Natural killer cell (primary cell): ENCODE measurements at regions not wholly inside any gene's neighbourhood (a gene's known extent, or its start where the extent isn't known, plus 50 kb on each side); places are given as distances from the start of the nearest gene placed in this dataset.
"Not testable (repeated sequence)": the region's sequence is repeated elsewhere in the genome, so short reads cannot be mapped to it uniquely, and the experiment has no call there.

Experiments used
- ATAC-seq, 3 donors: fragments of 150-1000 bp in 2 of 3; fragments of 200-7000 bp in 1 of 3; cut with Tn5 transposase; 1 replicate in 1 of 3; 2 replicates in 2 of 3; pipeline ENCODE4 v1.10.0; 2021; ENCODE audit warnings: mild to moderate bottlenecking in 2 of 3, moderate library complexity in 2 of 3
- DNase-seq, 2 donors: peaks; one replicate each; pipeline versions ENCODE4 v3.0.0 to v3.0.0-alpha.2; 2013 to 2021; ENCODE audit warnings: mixed read lengths in 1 of 2
- H3K27ac ChIP-seq: one replicate; pipeline ENCODE4 v1.5.1; 2013; ENCODE audit warnings: mild to moderate bottlenecking, low read length
- H3K27me3 ChIP-seq: one replicate; pipeline ENCODE4 v1.6.1; 2013; ENCODE audit warnings: low read length; ENCODE audit not compliant: control insufficient read depth, insufficient read depth
- H3K36me3 ChIP-seq: one replicate; pipeline ENCODE4 v1.6.1; 2013; ENCODE audit warnings: low read length; ENCODE audit not compliant: control insufficient read depth, insufficient read depth
- H3K4me1 ChIP-seq: one replicate; pipeline ENCODE4 v1.6.1; 2013; ENCODE audit warnings: low read length; ENCODE audit not compliant: control insufficient read depth, insufficient read depth
- H3K4me3 ChIP-seq: one replicate; pipeline ENCODE4 v1.5.1; 2013; ENCODE audit warnings: low read length
- H3K9me3 ChIP-seq: one replicate; pipeline ENCODE4 v1.6.1; 2013; ENCODE audit warnings: low read length; ENCODE audit not compliant: control insufficient read depth, insufficient read depth
- H3K27ac Mint-ChIP-seq, 2 donors: one replicate each; pipeline ENCODE4 v1.8.0; 2022; ENCODE audit warnings: mild to moderate bottlenecking in 2 of 2, mixed read lengths in 2 of 2, moderate library complexity in 1 of 2
- H3K27me3 Mint-ChIP-seq, 2 donors: one replicate each; pipeline ENCODE4 v1.8.0; 2022; ENCODE audit warnings: low read depth in 2 of 2, mixed read lengths in 2 of 2
- H3K36me3 Mint-ChIP-seq: one replicate; pipeline ENCODE4 v1.8.0; 2022; ENCODE audit warnings: mixed read lengths
- H3K4me1 Mint-ChIP-seq, 2 donors: one replicate each; pipeline ENCODE4 v1.8.0; 2022; ENCODE audit warnings: mixed read lengths in 2 of 2
- H3K4me3 Mint-ChIP-seq: one replicate; pipeline ENCODE4 v1.8.0; 2022; ENCODE audit warnings: mild to moderate bottlenecking, moderate library complexity, mixed read lengths
- H3K9me3 Mint-ChIP-seq, 2 donors: one replicate each; pipeline ENCODE4 v1.8.0; 2022; ENCODE audit warnings: mixed read lengths in 2 of 2
- WGBS: methylation state at CpG from one replicate; pipeline ENCODE4 v1.1.7; 2013; ENCODE audit warnings: missing lambda C conversion rate; ENCODE audit not compliant: insufficient coverage; 5-methylcytosine and 5-hydroxymethylcytosine counted together
- intact Hi-C: fragments of 100-400 bp; cut with micrococcal nuclease; formaldehyde crosslinking; loops from one replicate; pipeline ENCODE4 v1.14.2; 2022

GRCh38 chr15:84536181-84536580 is 64.6 kb upstream of the ZSCAN2 start:
- intact Hi-C loops, ATAC-seq, H3K4me1 Mint-ChIP-seq, H3K36me3 Mint-ChIP-seq, H3K9me3 Mint-ChIP-seq, DNase-seq, H3K9me3 ChIP-seq, H3K27me3 Mint-ChIP-seq, H3K27me3 ChIP-seq, H3K36me3 ChIP-seq, H3K27ac ChIP-seq, H3K4me1 ChIP-seq, H3K27ac Mint-ChIP-seq, H3K4me3 ChIP-seq, H3K4me3 Mint-ChIP-seq: not testable (repeated sequence)
- 93% methylated on average over 3 of the region's 3 CpGs for WGBS

GRCh38 chr15:84544586-84544985 is 56.2 kb upstream of the ZSCAN2 start:
- H3K9me3 Mint-ChIP-seq, H3K27ac Mint-ChIP-seq, DNase-seq, H3K4me3 ChIP-seq, intact Hi-C loops, H3K4me3 Mint-ChIP-seq, H3K9me3 ChIP-seq, H3K36me3 ChIP-seq, H3K4me1 ChIP-seq, H3K27ac ChIP-seq, H3K36me3 Mint-ChIP-seq, H3K27me3 Mint-ChIP-seq, ATAC-seq, H3K27me3 ChIP-seq: not testable (repeated sequence)
- peaks cover 14 to 16% of the 10 kb centered on the region in 2 donors for H3K4me1 Mint-ChIP-seq
- no CpG with 5 or more reads among the region's 6 CpGs for WGBS

GRCh38 chr15:84547150-84547549 is 53.7 kb upstream of the ZSCAN2 start:
- H3K36me3 Mint-ChIP-seq, H3K27me3 Mint-ChIP-seq, H3K4me3 Mint-ChIP-seq, ATAC-seq, H3K9me3 Mint-ChIP-seq, H3K27me3 ChIP-seq, H3K27ac ChIP-seq, H3K4me1 ChIP-seq, intact Hi-C loops, DNase-seq, H3K36me3 ChIP-seq, H3K9me3 ChIP-seq, H3K4me3 ChIP-seq: not testable (repeated sequence)
- Mint-ChIP-seq H3K4me1 (peaks cover 14 to 16% of the 10 kb centered on the region in 2 donors), H3K27ac (peak overlapping the region in 1 of 2 donors; percentile 73)
- 57% methylated on average over 1 of the region's 2 CpGs for WGBS

GRCh38 chr15:84550503-84550902 is 50.3 kb upstream of the ZSCAN2 start:
- H3K9me3 ChIP-seq, H3K36me3 ChIP-seq, H3K4me3 Mint-ChIP-seq, H3K27me3 ChIP-seq, H3K4me3 ChIP-seq, intact Hi-C loops, ATAC-seq, H3K36me3 Mint-ChIP-seq, H3K27me3 Mint-ChIP-seq, H3K9me3 Mint-ChIP-seq, DNase-seq, H3K27ac Mint-ChIP-seq, H3K4me1 ChIP-seq, H3K27ac ChIP-seq: not testable (repeated sequence)
- peaks cover 15 to 16% of the 10 kb centered on the region in 2 donors for H3K4me1 Mint-ChIP-seq
- no CpG with 5 or more reads among the region's 5 CpGs for WGBS
